RPMI8226 (cell line): ENCODE measurements at regions not wholly inside any gene's neighbourhood (a gene's known extent, or its start where the extent isn't known, plus 50 kb on each side); places are given as distances from the start of the nearest gene placed in this dataset.

Experiments used
- DNase-seq: peaks from one replicate; pipeline ENCODE4 v3.0.0-alpha.2; 2015

GRCh38 chr10:4093438-4093837 lies 308.4 kb upstream of the KLF6 start:
- DNase-seq, result no peak

GRCh38 chr10:4088354-4089066 lies 303.5 kb upstream of the KLF6 start:
- DNase-seq, result no peak

- no peak for DNase-seq
These were observed 301.3 kb upstream of the KLF6 start for GRCh38 chr10:4086131-4086898.

GRCh38 chr10:4083509-4084003 lies 298.5 kb upstream of the KLF6 start:
- DNase-seq, result no peak

- no peak for DNase-seq
These were observed 297.9 kb upstream of the KLF6 start for GRCh38 chr10:4082861-4083260.

- no peak for DNase-seq
These were observed 296.7 kb upstream of the KLF6 start for GRCh38 chr10:4081685-4082111.

- DNase-seq, result no peak
These were observed 295.3 kb upstream of the KLF6 start for GRCh38 chr10:4080225-4080805.

GRCh38 chr10:4079803-4080202 lies 294.8 kb upstream of the KLF6 start:
- no peak for DNase-seq

- DNase-seq, result no peak
These were observed 292.8 kb upstream of the KLF6 start for GRCh38 chr10:4077804-4078203.

- DNase-seq, result no peak
These were observed 292.0 kb upstream of the KLF6 start for GRCh38 chr10:4076983-4077382.

GRCh38 chr10:4075443-4075842 lies 290.4 kb upstream of the KLF6 start:
- DNase-seq, result no peak

GRCh38 chr10:4074545-4075407 lies 289.8 kb upstream of the KLF6 start:
- no peak for DNase-seq

GRCh38 chr10:4073912-4074311 lies 288.9 kb upstream of the KLF6 start:
- DNase-seq, result no peak

- no peak for DNase-seq
These were observed 286.1 kb upstream of the KLF6 start for GRCh38 chr10:4070921-4071660.

GRCh38 chr10:4070184-4070583 lies 285.2 kb upstream of the KLF6 start:
- DNase-seq, result no peak

GRCh38 chr10:4069491-4069890 lies 284.5 kb upstream of the KLF6 start:
- no peak for DNase-seq

- no peak for DNase-seq
These were observed 283.6 kb upstream of the KLF6 start for GRCh38 chr10:4068629-4069028.

- no peak for DNase-seq
These were observed 283.0 kb upstream of the KLF6 start for GRCh38 chr10:4067931-4068561.

- DNase-seq, result no peak
These were observed 282.5 kb upstream of the KLF6 start for GRCh38 chr10:4067531-4067930.

GRCh38 chr10:4066581-4067390 lies 281.8 kb upstream of the KLF6 start:
- DNase-seq, result no peak

GRCh38 chr10:4064489-4064888 lies 279.5 kb upstream of the KLF6 start:
- no peak for DNase-seq
